ENCODE measurements at regions not wholly inside any gene's neighbourhood (a gene's known extent, or its start where the extent isn't known, plus 50 kb on each side); places are given as distances from the start of the nearest gene placed in this dataset.

DNA sequence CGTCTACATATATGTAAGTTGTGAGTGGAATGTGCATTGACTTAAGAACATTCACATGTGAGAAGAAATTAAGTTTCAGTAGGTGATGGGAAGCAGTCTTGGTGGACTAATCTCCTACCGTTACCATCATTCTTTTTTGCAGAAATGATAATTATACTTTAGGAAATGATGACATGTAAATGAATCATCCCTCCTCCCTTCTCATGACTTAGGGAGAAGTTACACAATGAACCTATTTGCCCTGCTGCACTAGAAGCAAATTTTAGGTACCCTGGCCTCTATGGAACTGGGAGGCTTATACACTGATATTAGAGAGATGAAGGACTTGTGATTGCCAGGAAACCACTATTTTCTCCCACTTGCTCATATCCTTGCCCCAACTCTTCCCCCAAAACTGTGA lies 214.2 kb downstream of the CALCRL start:
- DNase-seq (no peak), ATAC-seq (ENCODE audit: low read depth) (no peak)
- POLR2A ChIA-PET, result no interaction called here
- Mint-ChIP-seq H3K27ac (no peak overlapping the region), H3K4me3 (no peak overlapping the region), H3K9me3 (no peaks in the 10 kb centered on the region), H3K4me1 (no peaks in the 10 kb centered on the region), H3K36me3 (ENCODE audit: low read depth) (no peaks in the 10 kb centered on the region), H3K27me3 (no peaks in the 10 kb centered on the region)
- TF ChIP-seq, protein P1, sequence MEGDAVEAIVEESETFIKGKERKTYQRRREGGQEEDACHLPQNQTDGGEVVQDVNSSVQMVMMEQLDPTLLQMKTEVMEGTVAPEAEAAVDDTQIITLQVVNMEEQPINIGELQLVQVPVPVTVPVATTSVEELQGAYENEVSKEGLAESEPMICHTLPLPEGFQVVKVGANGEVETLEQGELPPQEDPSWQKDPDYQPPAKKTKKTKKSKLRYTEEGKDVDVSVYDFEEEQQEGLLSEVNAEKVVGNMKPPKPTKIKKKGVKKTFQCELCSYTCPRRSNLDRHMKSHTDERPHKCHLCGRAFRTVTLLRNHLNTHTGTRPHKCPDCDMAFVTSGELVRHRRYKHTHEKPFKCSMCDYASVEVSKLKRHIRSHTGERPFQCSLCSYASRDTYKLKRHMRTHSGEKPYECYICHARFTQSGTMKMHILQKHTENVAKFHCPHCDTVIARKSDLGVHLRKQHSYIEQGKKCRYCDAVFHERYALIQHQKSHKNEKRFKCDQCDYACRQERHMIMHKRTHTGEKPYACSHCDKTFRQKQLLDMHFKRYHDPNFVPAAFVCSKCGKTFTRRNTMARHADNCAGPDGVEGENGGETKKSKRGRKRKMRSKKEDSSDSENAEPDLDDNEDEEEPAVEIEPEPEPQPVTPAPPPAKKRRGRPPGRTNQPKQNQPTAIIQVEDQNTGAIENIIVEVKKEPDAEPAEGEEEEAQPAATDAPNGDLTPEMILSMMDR (IDR thresholded peaks at IDR 0.05), result no peak
- CTCF ChIA-PET, result no interaction called here
- intact Hi-C loops (cut with micrococcal nuclease), result no loop called here

DNA sequence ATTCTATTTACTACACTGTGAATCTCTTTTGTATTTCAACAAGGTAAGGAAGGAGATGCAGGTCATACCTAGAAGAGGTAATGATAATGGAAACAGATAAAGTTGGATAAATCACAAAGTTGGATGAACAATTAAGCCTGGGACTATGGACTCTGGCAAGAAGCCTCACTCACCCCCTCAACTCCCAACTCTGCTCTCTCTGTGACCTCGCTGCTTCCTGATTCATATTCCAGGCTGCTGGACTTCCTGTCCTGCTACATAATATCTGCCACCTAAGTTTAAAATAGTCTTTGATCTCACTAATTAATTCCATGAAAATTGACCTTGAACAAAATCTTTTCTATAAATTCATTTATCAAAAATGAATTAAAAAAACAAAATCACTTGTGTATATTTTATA lies 215.3 kb downstream of the CALCRL start:
- H3K4me3 Mint-ChIP-seq, result no peak overlapping the region
- H3K4me1 Mint-ChIP-seq, result no peaks in the 10 kb centered on the region
- CTCF ChIA-PET, result no interaction called here
- TF ChIP-seq, protein P1 (IDR thresholded peaks at IDR 0.05), result no peak
- ATAC-seq (ENCODE audit: low read depth) (no peak), DNase-seq (no peak)
- no peaks in the 10 kb centered on the region for H3K36me3 Mint-ChIP-seq (ENCODE audit: low read depth)
- H3K27me3 Mint-ChIP-seq, result no peaks in the 10 kb centered on the region
- no peaks in the 10 kb centered on the region for H3K9me3 Mint-ChIP-seq
- H3K27ac Mint-ChIP-seq, result no peak overlapping the region
- POLR2A ChIA-PET, result no interaction called here
- intact Hi-C loops (cut with micrococcal nuclease), result no loop called here

DNA sequence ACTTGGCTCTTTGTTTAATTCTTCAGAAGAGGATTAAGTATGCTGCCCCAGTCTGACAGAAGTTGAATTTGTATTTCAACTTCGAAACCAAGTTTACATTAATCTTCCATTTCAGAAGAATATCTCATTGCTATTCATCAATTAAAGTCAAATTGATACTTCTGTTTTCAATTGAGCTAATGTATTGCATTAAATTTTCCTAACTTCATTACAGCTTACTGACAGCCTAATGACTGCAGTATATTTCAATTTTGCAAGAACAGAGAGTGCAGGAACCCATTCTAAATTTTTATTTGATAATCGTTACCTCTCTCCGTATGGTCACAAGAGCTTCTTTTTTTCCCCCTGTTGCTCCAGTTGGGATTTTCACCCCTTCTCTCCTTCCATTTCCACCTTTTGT lies 218.0 kb downstream of the CALCRL start:
- intact Hi-C loops (cut with micrococcal nuclease), result no loop called here
- H3K4me3 Mint-ChIP-seq, result no peak overlapping the region
- no peak for ATAC-seq (ENCODE audit: low read depth)
- POLR2A ChIA-PET, result no interaction called here
- H3K4me1 Mint-ChIP-seq, result no peaks in the 10 kb centered on the region
- H3K27me3 Mint-ChIP-seq, result no peaks in the 10 kb centered on the region
- TF ChIP-seq, protein P1 (IDR thresholded peaks at IDR 0.05), result no peak
- CTCF ChIA-PET, result no interaction called here
- H3K27ac Mint-ChIP-seq, result no peak overlapping the region
- H3K9me3 Mint-ChIP-seq, result no peaks in the 10 kb centered on the region
- DNase-seq, result no peak
- H3K36me3 Mint-ChIP-seq (ENCODE audit: low read depth), result no peaks in the 10 kb centered on the region

DNA sequence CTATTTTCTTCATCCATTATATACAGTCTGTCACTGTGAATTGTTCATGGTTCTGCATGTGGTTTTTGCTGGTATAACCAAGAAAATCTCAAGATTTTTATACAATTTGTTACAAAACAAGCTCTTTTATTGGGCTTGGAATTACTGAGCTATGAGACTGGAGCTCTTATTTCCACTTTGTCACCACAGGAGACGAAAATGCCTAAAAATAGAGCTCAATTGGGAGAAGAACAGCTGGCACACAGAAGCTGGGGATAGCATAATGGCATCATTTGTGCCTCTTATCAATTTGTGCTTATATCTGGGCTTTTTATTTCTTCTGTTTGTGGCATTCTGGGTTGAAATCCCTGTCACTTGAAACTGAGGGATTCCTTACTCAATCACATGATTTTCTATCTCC lies 219.1 kb downstream of the CALCRL start:
- no peaks in the 10 kb centered on the region for H3K4me1 Mint-ChIP-seq
- TF ChIP-seq, protein P1 (IDR thresholded peaks at IDR 0.05), result no peak
- H3K9me3 Mint-ChIP-seq, result no peaks in the 10 kb centered on the region
- DNase-seq (no peak), ATAC-seq (ENCODE audit: low read depth) (no peak)
- ChIA-PET POLR2A (no interaction called here), CTCF (no interaction called here)
- H3K27ac Mint-ChIP-seq, result no peak overlapping the region
- no peaks in the 10 kb centered on the region for H3K27me3 Mint-ChIP-seq
- H3K36me3 Mint-ChIP-seq (ENCODE audit: low read depth), result no peaks in the 10 kb centered on the region
- intact Hi-C loops (cut with micrococcal nuclease), result no loop called here
- H3K4me3 Mint-ChIP-seq, result no peak overlapping the region

DNA sequence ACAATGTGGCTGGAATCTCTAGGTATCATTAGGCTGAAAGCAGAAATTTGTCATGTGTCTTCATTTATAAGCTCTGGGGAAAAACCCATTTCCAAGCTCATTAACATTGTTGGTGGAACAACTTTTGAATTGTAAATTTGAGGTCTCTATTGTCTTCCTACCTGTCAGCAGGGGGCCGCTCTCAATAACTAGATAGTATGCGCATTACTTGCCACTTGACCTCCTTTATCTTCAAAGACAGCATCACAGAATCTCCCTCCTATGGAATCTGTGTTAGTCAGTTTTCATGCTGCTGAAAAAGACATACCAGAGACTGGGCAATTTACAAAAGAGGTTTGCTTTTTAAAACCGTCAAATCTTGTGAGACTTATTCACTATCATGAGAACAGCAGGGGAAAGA lies 223.1 kb downstream of the CALCRL start:
- H3K36me3 Mint-ChIP-seq (ENCODE audit: low read depth), result no peaks in the 10 kb centered on the region
- ChIA-PET CTCF (no interaction called here), POLR2A (no interaction called here)
- ATAC-seq (ENCODE audit: low read depth) (no peak), DNase-seq (no peak)
- TF ChIP-seq, protein P1 (IDR thresholded peaks at IDR 0.05), result no peak
- H3K4me3 Mint-ChIP-seq, result no peak overlapping the region
- intact Hi-C loops (cut with micrococcal nuclease), result no loop called here
- H3K27ac Mint-ChIP-seq, result no peak overlapping the region
- no peaks in the 10 kb centered on the region for H3K27me3 Mint-ChIP-seq
- H3K4me1 Mint-ChIP-seq, result no peaks in the 10 kb centered on the region
- no peaks in the 10 kb centered on the region for H3K9me3 Mint-ChIP-seq
